ENCODE measurements at regions not wholly inside any gene's neighbourhood (a gene's known extent, or its start where the extent isn't known, plus 50 kb on each side); places are given as distances from the start of the nearest gene placed in this dataset.
A peak's percentile ranks its signal among the peaks of the same experiment; 100 is the strongest.

GRCh38 chr10:118101501-118101900 is 54.8 kb upstream of the RAB11FIP2 start:
- H3K9ac ChIP-seq (ENCODE audit: low read depth, low read length), result no peak overlapping the region
- H3K27me3 ChIP-seq (ENCODE audit: control insufficient read depth, insufficient read depth, low read length), result no peaks in the 10 kb centered on the region
- no peaks in the 10 kb centered on the region for H3K9me3 ChIP-seq (replicated peaks; ENCODE audit: low read length)
- H3K4me1 ChIP-seq (ENCODE audit: control insufficient read depth, insufficient read depth, low read length), result no peaks in the 10 kb centered on the region
- no peak overlapping the region for H3K4me3 ChIP-seq (ENCODE audit: low read length)
- H3K4me2 ChIP-seq (ENCODE audit: low read length), result peak overlapping the region; percentile 30
- H3K36me3 ChIP-seq (ENCODE audit: insufficient read depth, low read length), result no peaks in the 10 kb centered on the region

All from skeletal muscle satellite cell (primary cell).